Right lobe of liver (tissue), 1 donor: ENCODE measurements at regions not wholly inside any gene's neighbourhood (a gene's known extent, or its start where the extent isn't known, plus 50 kb on each side); places are given as distances from the start of the nearest gene placed in this dataset.

ENCODE experiments used
- small RNA-seq, 2 experiments: library from RNA; depleted of rRNA; stranded (forward); fragments of <200 nt; gene quantifications; one replicate each; pipeline ENCODE3, GENCODE V24; 2016

Small RNA genes in the stretch of these regions (small RNA-seq; reads per million reads assigned to genes)
- 0 reads per million in 2 experiments for gene MRPL57P1
